Lower leg skin (tissue), 3 donors: ENCODE measurements at regions not wholly inside any gene's neighbourhood (a gene's known extent, or its start where the extent isn't known, plus 50 kb on each side); places are given as distances from the start of the nearest gene placed in this dataset.

ENCODE experiments used
- POLR2A ChIP-seq, 2 donors: fragments of 450-650 bp; IDR thresholded peaks; one replicate each; pipeline ENCODE4 v1.6.1; 2016 to 2017; ENCODE audit warnings: antibody characterized with exemption in 2 of 2, mild to moderate bottlenecking in 1 of 2, moderate library complexity in 1 of 2
- TF ChIP-seq, protein P1 (sequence below), 3 donors: fragments of 450-650 bp; IDR thresholded peaks; one replicate each; pipeline ENCODE4 v1.5.1; 2016; ENCODE audit warnings: antibody characterized with exemption in 3 of 3, mild to moderate bottlenecking in 3 of 3, moderate library complexity in 2 of 3

GRCh38 chr6:150788089-150788488 lies 77.4 kb upstream of the MTHFD1L start:
- TF ChIP-seq, protein P1, sequence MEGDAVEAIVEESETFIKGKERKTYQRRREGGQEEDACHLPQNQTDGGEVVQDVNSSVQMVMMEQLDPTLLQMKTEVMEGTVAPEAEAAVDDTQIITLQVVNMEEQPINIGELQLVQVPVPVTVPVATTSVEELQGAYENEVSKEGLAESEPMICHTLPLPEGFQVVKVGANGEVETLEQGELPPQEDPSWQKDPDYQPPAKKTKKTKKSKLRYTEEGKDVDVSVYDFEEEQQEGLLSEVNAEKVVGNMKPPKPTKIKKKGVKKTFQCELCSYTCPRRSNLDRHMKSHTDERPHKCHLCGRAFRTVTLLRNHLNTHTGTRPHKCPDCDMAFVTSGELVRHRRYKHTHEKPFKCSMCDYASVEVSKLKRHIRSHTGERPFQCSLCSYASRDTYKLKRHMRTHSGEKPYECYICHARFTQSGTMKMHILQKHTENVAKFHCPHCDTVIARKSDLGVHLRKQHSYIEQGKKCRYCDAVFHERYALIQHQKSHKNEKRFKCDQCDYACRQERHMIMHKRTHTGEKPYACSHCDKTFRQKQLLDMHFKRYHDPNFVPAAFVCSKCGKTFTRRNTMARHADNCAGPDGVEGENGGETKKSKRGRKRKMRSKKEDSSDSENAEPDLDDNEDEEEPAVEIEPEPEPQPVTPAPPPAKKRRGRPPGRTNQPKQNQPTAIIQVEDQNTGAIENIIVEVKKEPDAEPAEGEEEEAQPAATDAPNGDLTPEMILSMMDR (IDR thresholded peaks at IDR 0.05), result no peak
- no peak for TF ChIP-seq POLR2A (IDR thresholded peaks at IDR 0.05)
